AG04450 (cell line): ENCODE measurements at regions not wholly inside any gene's neighbourhood (a gene's known extent, or its start where the extent isn't known, plus 50 kb on each side); places are given as distances from the start of the nearest gene placed in this dataset.

Experiments used
- CTCF ChIA-PET: fragments of 300-600, 350-600 bp; formaldehyde crosslinking; extraction: SDS; loops from one replicate; lab custom pipeline; 2022; ENCODE audit warnings: antibody characterized with exemption, inconsistent platforms; lab: Charles Lee
- POLR2A ChIA-PET: fragments of 350-600 bp; formaldehyde crosslinking; extraction: SDS; loops from one replicate; lab custom pipeline; 2021; ENCODE audit warnings: antibody characterized with exemption, inconsistent platforms; lab: Yijun Ruan, JAX
- DNase-seq: peaks from one replicate; pipeline ENCODE4 v3.0.0-alpha.2; 2011; ENCODE audit warnings: low read depth, low spot score
- H3K27ac ChIP-seq: one replicate; pipeline ENCODE4 v1.5.1; 2012; ENCODE audit warnings: low read depth, low read length, control low read depth
- H3K27me3 ChIP-seq: one replicate; pipeline ENCODE4 v1.6.0; 2012; ENCODE audit warnings: low read length; ENCODE audit not compliant: control insufficient read depth, insufficient read depth
- H3K4me3 ChIP-seq: 2 replicates; pipeline ENCODE4 v1.5.1; 2011; ENCODE audit warnings: mild to moderate bottlenecking, low read depth, low read length, control low read depth
- H3K9me3 ChIP-seq: 2 replicates; pipeline ENCODE4 v1.5.1; 2012; ENCODE audit warnings: low read length; ENCODE audit not compliant: control insufficient read depth, insufficient read depth
- TF ChIP-seq, protein P1 (sequence below): IDR thresholded peaks from 2 replicates; pipeline ENCODE4 v1.5.1; 2011; ENCODE audit warnings: low read depth, low read length, control low read depth, inconsistent platforms

DNA sequence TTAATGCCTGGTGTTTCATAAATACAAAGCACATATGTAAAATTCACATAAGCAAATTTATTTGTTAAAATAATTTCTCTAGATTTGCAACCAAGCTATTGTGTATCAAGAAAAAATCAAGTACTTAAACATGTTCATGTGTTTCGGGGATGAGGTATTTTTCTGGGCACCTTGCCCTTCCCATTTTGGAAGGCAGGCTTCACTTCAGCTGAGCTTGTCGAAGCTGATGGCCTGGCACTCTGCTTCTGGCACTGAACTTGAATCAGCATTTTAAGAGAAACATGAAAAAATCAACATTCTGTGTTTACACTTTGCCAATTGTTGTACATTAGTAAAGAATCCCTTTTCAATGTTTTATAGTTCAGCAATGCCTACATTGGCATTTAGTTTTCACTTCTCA is 179.1 kb upstream of the STEAP4 start:
- ChIA-PET CTCF (no interaction called here), POLR2A (no interaction called here)
- H3K9me3 ChIP-seq = peaks cover 3% of the 10 kb centered on the region
- TF ChIP-seq, protein P1, sequence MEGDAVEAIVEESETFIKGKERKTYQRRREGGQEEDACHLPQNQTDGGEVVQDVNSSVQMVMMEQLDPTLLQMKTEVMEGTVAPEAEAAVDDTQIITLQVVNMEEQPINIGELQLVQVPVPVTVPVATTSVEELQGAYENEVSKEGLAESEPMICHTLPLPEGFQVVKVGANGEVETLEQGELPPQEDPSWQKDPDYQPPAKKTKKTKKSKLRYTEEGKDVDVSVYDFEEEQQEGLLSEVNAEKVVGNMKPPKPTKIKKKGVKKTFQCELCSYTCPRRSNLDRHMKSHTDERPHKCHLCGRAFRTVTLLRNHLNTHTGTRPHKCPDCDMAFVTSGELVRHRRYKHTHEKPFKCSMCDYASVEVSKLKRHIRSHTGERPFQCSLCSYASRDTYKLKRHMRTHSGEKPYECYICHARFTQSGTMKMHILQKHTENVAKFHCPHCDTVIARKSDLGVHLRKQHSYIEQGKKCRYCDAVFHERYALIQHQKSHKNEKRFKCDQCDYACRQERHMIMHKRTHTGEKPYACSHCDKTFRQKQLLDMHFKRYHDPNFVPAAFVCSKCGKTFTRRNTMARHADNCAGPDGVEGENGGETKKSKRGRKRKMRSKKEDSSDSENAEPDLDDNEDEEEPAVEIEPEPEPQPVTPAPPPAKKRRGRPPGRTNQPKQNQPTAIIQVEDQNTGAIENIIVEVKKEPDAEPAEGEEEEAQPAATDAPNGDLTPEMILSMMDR = no peak
- DNase-seq = no peak
- H3K27ac ChIP-seq = no peak overlapping the region
- H3K27me3 ChIP-seq = no peaks in the 10 kb centered on the region
- H3K4me3 ChIP-seq = no peak overlapping the region

DNA sequence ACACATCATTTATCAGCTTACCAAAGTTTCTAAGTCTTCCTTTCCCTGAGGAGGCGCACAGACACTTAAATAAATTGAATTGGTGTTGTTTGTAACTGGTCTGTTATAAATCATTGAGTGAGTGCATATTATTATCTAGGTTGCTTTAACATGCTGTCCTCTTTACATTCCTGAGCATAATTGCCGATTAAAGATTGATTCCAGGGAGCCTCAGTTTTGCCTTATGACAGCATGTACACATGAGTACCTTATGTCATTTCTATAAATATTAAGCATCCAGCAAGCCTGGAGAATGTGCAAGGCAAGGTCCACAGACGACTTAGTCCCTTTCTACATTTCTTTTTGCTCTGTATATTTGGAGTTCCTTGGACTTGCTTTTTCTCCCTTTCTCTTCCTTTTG is 177.9 kb upstream of the STEAP4 start:
- ChIA-PET CTCF (no interaction called here), POLR2A (no interaction called here)
- Histone ChIP-seq H3K27me3 (no peaks in the 10 kb centered on the region), H3K9me3 (peaks cover 3% of the 10 kb centered on the region), H3K4me3 (no peak overlapping the region), H3K27ac (no peak overlapping the region)
- TF ChIP-seq, protein P1 = no peak
- DNase-seq = no peak

DNA sequence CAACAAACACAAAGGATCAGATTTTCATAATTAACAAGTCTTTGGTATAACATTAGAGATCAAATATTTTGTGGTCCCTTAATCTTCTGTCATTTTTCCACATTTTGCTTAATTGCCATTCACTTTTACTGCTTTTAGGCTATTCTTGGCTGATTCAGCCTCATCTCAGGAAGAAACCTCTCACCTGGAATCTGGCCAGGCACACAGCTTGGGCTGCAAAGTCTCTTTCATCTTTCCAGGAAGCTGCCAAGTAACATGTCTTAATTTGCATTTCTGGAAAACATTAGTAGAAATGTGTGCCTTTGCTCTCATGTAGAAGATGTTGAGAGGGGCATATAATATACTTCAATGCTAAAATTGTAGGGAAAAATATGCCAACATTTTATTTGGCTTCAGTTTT is 174.2 kb upstream of the STEAP4 start:
- POLR2A ChIA-PET = no interaction called here
- H3K27ac ChIP-seq = no peak overlapping the region
- peaks cover 5% of the 10 kb centered on the region for H3K9me3 ChIP-seq
- TF ChIP-seq, protein P1 = no peak
- no peaks in the 10 kb centered on the region for H3K27me3 ChIP-seq
- DNase-seq = no peak
- CTCF ChIA-PET = no interaction called here
- H3K4me3 ChIP-seq = no peak overlapping the region

DNA sequence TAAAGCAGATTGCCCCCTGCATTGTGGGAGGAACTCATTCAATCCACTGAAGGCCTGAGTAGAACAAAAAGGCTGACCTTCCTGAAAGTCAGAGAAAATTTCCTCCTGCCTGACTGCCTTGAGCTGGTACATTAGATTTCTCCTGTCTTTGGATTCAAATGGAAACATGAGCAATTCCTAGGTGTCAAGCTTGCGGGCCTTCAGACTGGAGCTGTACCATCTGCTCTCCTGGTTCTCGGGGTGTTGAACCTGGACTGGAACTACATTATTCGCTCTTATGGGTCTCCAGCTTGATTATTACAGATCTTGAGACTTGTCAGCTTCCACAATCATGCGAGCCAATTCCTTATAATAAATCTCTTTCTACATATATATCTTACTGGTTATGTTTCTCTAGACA is 173.6 kb upstream of the STEAP4 start:
- peaks cover 5% of the 10 kb centered on the region for H3K9me3 ChIP-seq
- no peaks in the 10 kb centered on the region for H3K27me3 ChIP-seq
- ChIA-PET POLR2A (no interaction called here), CTCF (no interaction called here)
- TF ChIP-seq, protein P1 = no peak
- no peak overlapping the region for H3K4me3 ChIP-seq
- H3K27ac ChIP-seq = no peak overlapping the region
- no peak for DNase-seq

DNA sequence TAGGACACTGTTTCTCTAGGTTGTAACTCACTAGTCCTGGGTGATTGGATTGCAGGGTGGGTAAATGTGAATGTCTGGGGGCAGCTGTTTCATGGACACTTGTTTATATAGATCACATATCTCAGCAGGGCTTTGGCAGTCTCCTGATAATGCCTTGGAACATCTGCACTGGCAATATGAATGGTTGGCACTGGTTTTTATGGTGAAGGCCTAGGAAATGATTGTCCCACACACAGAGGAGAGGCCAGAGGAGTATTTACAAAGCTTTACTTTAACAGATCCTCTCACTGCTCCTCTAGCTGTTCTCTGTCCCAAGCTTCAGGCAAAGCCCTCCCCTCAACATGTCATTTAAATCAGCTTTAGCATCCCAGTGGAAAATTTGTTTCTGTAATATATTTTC is 171.3 kb upstream of the STEAP4 start:
- Histone ChIP-seq H3K9me3 (peaks cover 5% of the 10 kb centered on the region), H3K4me3 (no peak overlapping the region), H3K27ac (no peak overlapping the region), H3K27me3 (no peaks in the 10 kb centered on the region)
- POLR2A ChIA-PET = no interaction called here
- CTCF ChIA-PET = no interaction called here
- no peak for DNase-seq
- TF ChIP-seq, protein P1 = no peak
